HG02852 (cell line): ENCODE measurements at regions not wholly inside any gene's neighbourhood (a gene's known extent, or its start where the extent isn't known, plus 50 kb on each side); places are given as distances from the start of the nearest gene placed in this dataset.

Source experiments
- ATAC-seq: cut with Tn5 transposase; IDR thresholded peaks from one replicate; pipeline ENCODE4 v1.9.1; 2021; ENCODE audit warnings: mild to moderate bottlenecking, moderate library complexity; ENCODE audit not compliant: unreplicated experiment

GRCh38 chrX:149161435-149162088 lies 343.5 kb downstream of the IDS start:
- no peak for ATAC-seq

- ATAC-seq, result no peak
Observed at GRCh38 chrX:149157976-149158375, 347.1 kb downstream of the IDS start.

- no peak for ATAC-seq
Observed at GRCh38 chrX:149152941-149153340, 352.2 kb downstream of the IDS start.

- ATAC-seq, result no peak
Observed at GRCh38 chrX:149151805-149152757, 353.0 kb downstream of the IDS start.

- ATAC-seq, result peak; percentile 63
Observed at GRCh38 chrX:149145845-149146285, 359.2 kb downstream of the IDS start.

- no peak for ATAC-seq
Observed at GRCh38 chrX:149131774-149132173, 373.3 kb downstream of the IDS start.

GRCh38 chrX:149129767-149130166 lies 375.3 kb downstream of the IDS start:
- no peak for ATAC-seq

GRCh38 chrX:149124526-149125108 lies 380.5 kb downstream of the IDS start:
- ATAC-seq, result no peak

GRCh38 chrX:149121206-149121920 lies 383.7 kb downstream of the IDS start:
- no peak for ATAC-seq

GRCh38 chrX:149120459-149120858 lies 384.6 kb downstream of the IDS start:
- ATAC-seq, result peak; percentile 39

GRCh38 chrX:149114874-149115273 lies 390.2 kb downstream of the IDS start:
- no peak for ATAC-seq

- ATAC-seq, result no peak
Observed at GRCh38 chrX:149114001-149114400, 391.1 kb downstream of the IDS start.

GRCh38 chrX:149097786-149098185 lies 407.3 kb downstream of the IDS start:
- ATAC-seq, result no peak

GRCh38 chrX:149092179-149092578 lies 412.9 kb downstream of the IDS start:
- no peak for ATAC-seq

- no peak for ATAC-seq
Observed at GRCh38 chrX:149079805-149080406, 425.2 kb downstream of the IDS start.

GRCh38 chrX:149074398-149074797 lies 430.7 kb downstream of the IDS start:
- no peak for ATAC-seq

- ATAC-seq, result no peak
Observed at GRCh38 chrX:149073479-149073878, 431.6 kb downstream of the IDS start.

- ATAC-seq, result no peak
Observed at GRCh38 chrX:149069899-149070298, 435.2 kb downstream of the IDS start.

- ATAC-seq, result no peak
Observed at GRCh38 chrX:149060921-149061320, 444.2 kb downstream of the IDS start.
